ENCODE measurements at regions not wholly inside any gene's neighbourhood (a gene's known extent, or its start where the extent isn't known, plus 50 kb on each side); places are given as distances from the start of the nearest gene placed in this dataset.

- Mint-ChIP-seq H3K27me3 (ENCODE audit: low read depth) (no peaks in the 10 kb centered on the region), H3K4me3 (no peak overlapping the region), H3K4me1 (ENCODE audit: low read depth) (no peaks in the 10 kb centered on the region), H3K27ac (no peak overlapping the region), H3K9me3 (no peaks in the 10 kb centered on the region), H3K36me3 (ENCODE audit: low read depth) (no peaks in the 10 kb centered on the region)
- CTCF ChIA-PET: no interaction called here
- no peak for DNase-seq
- intact Hi-C loops (cut with micrococcal nuclease): no loop called here
Observed at GRCh38 chr14:85444635-85445034, 85.3 kb upstream of the FLRT2 start.

DNA sequence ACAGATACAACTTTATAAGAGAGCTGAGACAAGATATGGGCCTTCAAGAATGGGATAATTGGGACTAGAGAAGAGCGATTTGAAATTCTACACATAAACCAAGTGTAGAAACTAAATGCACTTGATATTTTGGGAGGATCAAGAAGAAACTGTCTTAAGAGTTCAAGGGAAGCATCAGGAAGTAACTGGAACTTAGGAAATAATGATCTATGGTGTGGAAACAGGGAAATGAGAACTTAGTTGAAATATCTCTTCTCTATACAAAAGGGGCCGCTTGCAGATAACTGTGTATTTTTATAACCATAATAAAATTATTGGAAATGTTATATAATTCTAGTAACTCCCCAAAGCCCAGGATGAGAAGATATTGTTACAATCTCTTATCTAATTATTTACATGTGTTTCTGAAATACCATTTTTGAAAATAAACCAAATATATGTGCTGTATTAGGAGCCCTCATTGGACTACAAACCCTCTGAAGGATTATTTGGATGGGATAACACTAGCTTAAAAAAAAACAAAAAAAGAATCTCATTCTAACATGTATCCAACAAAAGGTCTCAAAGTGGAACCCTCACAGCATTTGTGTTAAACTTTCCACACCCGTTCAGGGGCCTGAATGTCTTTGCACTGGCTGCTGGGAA is 84.7 kb upstream of the FLRT2 start:
- Mint-ChIP-seq H3K27ac (no peak overlapping the region), H3K27me3 (ENCODE audit: low read depth) (no peaks in the 10 kb centered on the region), H3K36me3 (ENCODE audit: low read depth) (no peaks in the 10 kb centered on the region), H3K9me3 (peaks cover 4% of the 10 kb centered on the region), H3K4me3 (no peak overlapping the region), H3K4me1 (ENCODE audit: low read depth) (no peaks in the 10 kb centered on the region)
- CTCF ChIA-PET: interaction anchor here (0.7 kb wide), 1 partner anchor 36 kb away, joined by 3 read pairs; no protein-coding TSS in a partner anchor
- DNase-seq: no peak
- intact Hi-C loops (cut with micrococcal nuclease): no loop called here

DNA sequence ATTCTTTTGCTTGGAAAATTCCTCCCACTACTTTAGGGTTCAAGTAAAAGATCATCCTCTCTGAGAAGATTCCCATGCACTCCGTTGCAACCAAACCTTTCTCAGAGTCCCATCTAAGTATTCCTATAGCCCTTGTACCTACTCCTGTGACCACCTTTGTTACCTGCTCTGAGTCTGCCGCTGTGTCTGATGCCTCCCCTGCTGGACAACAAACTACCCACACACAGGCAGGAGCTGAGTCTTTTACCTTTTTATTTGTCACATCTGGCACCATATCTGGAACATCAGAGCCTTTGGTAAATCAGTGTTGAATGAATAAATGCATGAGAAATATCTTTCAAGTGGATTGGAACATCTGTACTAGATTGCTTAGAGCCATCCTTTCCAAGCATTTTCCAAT is 82.1 kb upstream of the FLRT2 start:
- intact Hi-C loops (cut with micrococcal nuclease): no loop called here
- Mint-ChIP-seq H3K27me3 (ENCODE audit: low read depth) (no peaks in the 10 kb centered on the region), H3K4me3 (no peak overlapping the region), H3K36me3 (ENCODE audit: low read depth) (no peaks in the 10 kb centered on the region), H3K4me1 (ENCODE audit: low read depth) (no peaks in the 10 kb centered on the region), H3K9me3 (peaks cover 5% of the 10 kb centered on the region), H3K27ac (no peak overlapping the region)
- CTCF ChIA-PET: no interaction called here
- DNase-seq: no peak

- no peaks in the 10 kb centered on the region for H3K36me3 Mint-ChIP-seq (ENCODE audit: low read depth)
- no peak overlapping the region for H3K4me3 Mint-ChIP-seq
- CTCF ChIA-PET: no interaction called here
- H3K27ac Mint-ChIP-seq: no peak overlapping the region
- peaks cover 5% of the 10 kb centered on the region for H3K9me3 Mint-ChIP-seq
- intact Hi-C loops (cut with micrococcal nuclease): no loop called here
- no peaks in the 10 kb centered on the region for H3K4me1 Mint-ChIP-seq (ENCODE audit: low read depth)
- no peaks in the 10 kb centered on the region for H3K27me3 Mint-ChIP-seq (ENCODE audit: low read depth)
- DNase-seq: no peak
Observed at GRCh38 chr14:85451421-85451820, 78.5 kb upstream of the FLRT2 start.

DNA sequence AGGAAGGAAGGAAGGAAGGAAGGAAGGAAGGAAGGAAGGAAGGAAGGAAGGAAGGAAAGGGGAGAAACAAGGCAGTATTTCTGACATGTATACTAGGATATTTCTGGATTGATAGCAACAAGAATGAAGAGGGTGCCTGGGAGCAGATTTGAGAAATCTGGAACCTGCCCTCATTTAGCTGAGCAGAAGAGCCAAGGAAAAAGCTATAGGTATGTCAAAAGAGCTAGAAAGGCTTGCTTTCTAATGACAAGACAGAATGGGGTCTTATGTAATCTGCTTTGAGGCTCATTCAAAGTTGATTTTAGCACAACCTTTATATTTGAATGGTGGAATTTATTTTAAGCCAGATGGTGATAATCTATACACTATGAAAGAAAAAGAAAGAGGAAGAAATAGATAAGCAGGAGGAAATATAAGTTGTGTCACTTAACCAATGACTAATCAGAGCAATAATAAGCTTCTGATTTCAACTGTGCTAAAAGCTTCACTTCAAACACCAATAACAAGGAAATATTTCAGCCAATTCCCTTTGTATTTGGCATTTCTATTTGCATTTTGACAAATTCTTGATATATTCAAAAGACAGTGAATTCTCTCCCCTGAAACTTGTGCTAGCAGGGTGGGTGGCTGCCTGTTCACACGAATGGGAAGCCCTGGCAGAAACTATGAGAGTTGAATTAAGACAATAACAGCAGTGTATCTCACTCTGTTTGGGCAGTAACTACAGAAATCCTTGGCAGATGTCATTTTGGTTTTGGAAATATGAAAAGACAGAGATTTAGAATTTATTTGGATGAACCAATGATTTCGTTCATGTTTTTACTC is 76.3 kb upstream of the FLRT2 start:
- DNase-seq: no peak
- CTCF ChIA-PET: no interaction called here
- no peak overlapping the region for H3K4me3 Mint-ChIP-seq
- no peaks in the 10 kb centered on the region for H3K36me3 Mint-ChIP-seq (ENCODE audit: low read depth)
- H3K27ac Mint-ChIP-seq: no peak overlapping the region
- H3K9me3 Mint-ChIP-seq: peaks cover 6% of the 10 kb centered on the region
- intact Hi-C loops (cut with micrococcal nuclease): no loop called here
- no peaks in the 10 kb centered on the region for H3K27me3 Mint-ChIP-seq (ENCODE audit: low read depth)
- H3K4me1 Mint-ChIP-seq (ENCODE audit: low read depth): no peaks in the 10 kb centered on the region

GRCh38 chr14:85454226-85454813 is 75.6 kb upstream of the FLRT2 start:
- Mint-ChIP-seq H3K27ac (no peak overlapping the region), H3K36me3 (ENCODE audit: low read depth) (no peaks in the 10 kb centered on the region), H3K4me1 (ENCODE audit: low read depth) (no peaks in the 10 kb centered on the region), H3K4me3 (no peak overlapping the region), H3K27me3 (ENCODE audit: low read depth) (no peaks in the 10 kb centered on the region), H3K9me3 (peaks cover 6% of the 10 kb centered on the region)
- no peak for DNase-seq
- intact Hi-C loops (cut with micrococcal nuclease): no loop called here
- CTCF ChIA-PET: no interaction called here

- intact Hi-C loops (cut with micrococcal nuclease): no loop called here
- no peak overlapping the region for H3K4me3 Mint-ChIP-seq
- H3K27me3 Mint-ChIP-seq (ENCODE audit: low read depth): peaks cover 4% of the 10 kb centered on the region
- no peak overlapping the region for H3K27ac Mint-ChIP-seq
- no peaks in the 10 kb centered on the region for H3K36me3 Mint-ChIP-seq (ENCODE audit: low read depth)
- H3K9me3 Mint-ChIP-seq: peaks cover 1% of the 10 kb centered on the region
- CTCF ChIA-PET: no interaction called here
- H3K4me1 Mint-ChIP-seq (ENCODE audit: low read depth): no peaks in the 10 kb centered on the region
- no peak for DNase-seq
Observed at GRCh38 chr14:85459361-85460000, 70.5 kb upstream of the FLRT2 start.

GRCh38 chr14:85461432-85462133 is 68.4 kb upstream of the FLRT2 start:
- H3K9me3 Mint-ChIP-seq: peaks cover 2% of the 10 kb centered on the region
- H3K36me3 Mint-ChIP-seq (ENCODE audit: low read depth): no peaks in the 10 kb centered on the region
- H3K27ac Mint-ChIP-seq: no peak overlapping the region
- CTCF ChIA-PET: interaction anchor here (0.6 kb wide), 1 partner anchor 122 kb away, joined by 3 read pairs; no protein-coding TSS in a partner anchor
- no peak overlapping the region for H3K4me3 Mint-ChIP-seq
- intact Hi-C loops (cut with micrococcal nuclease): no loop called here
- no peak for DNase-seq
- H3K27me3 Mint-ChIP-seq (ENCODE audit: low read depth): peaks cover 4% of the 10 kb centered on the region
- H3K4me1 Mint-ChIP-seq (ENCODE audit: low read depth): no peaks in the 10 kb centered on the region

GRCh38 chr14:85463512-85463911 is 66.4 kb upstream of the FLRT2 start:
- H3K4me1 Mint-ChIP-seq (ENCODE audit: low read depth): no peaks in the 10 kb centered on the region
- intact Hi-C loops (cut with micrococcal nuclease): no loop called here
- no peaks in the 10 kb centered on the region for H3K36me3 Mint-ChIP-seq (ENCODE audit: low read depth)
- H3K27ac Mint-ChIP-seq: no peak overlapping the region
- H3K4me3 Mint-ChIP-seq: no peak overlapping the region
- DNase-seq: no peak
- H3K9me3 Mint-ChIP-seq: peaks cover 1% of the 10 kb centered on the region
- peaks cover 4% of the 10 kb centered on the region for H3K27me3 Mint-ChIP-seq (ENCODE audit: low read depth)
- CTCF ChIA-PET: no interaction called here

GRCh38 chr14:85464135-85464895 is 65.6 kb upstream of the FLRT2 start:
- no peaks in the 10 kb centered on the region for H3K36me3 Mint-ChIP-seq (ENCODE audit: low read depth)
- no peak overlapping the region for H3K27ac Mint-ChIP-seq
- CTCF ChIA-PET: no interaction called here
- no peak overlapping the region for H3K4me3 Mint-ChIP-seq
- H3K27me3 Mint-ChIP-seq (ENCODE audit: low read depth): peaks cover 4% of the 10 kb centered on the region
- H3K4me1 Mint-ChIP-seq (ENCODE audit: low read depth): no peaks in the 10 kb centered on the region
- intact Hi-C loops (cut with micrococcal nuclease): no loop called here
- no peak for DNase-seq
- H3K9me3 Mint-ChIP-seq: peaks cover 1% of the 10 kb centered on the region

- Mint-ChIP-seq H3K27me3 (ENCODE audit: low read depth) (peaks cover 4% of the 10 kb centered on the region), H3K4me3 (no peak overlapping the region), H3K4me1 (ENCODE audit: low read depth) (no peaks in the 10 kb centered on the region), H3K36me3 (ENCODE audit: low read depth) (no peaks in the 10 kb centered on the region), H3K27ac (no peak overlapping the region), H3K9me3 (peaks cover 1% of the 10 kb centered on the region)
- intact Hi-C loops (cut with micrococcal nuclease): no loop called here
- CTCF ChIA-PET: no interaction called here
- DNase-seq: no peak
Observed at GRCh38 chr14:85466678-85467077, 63.3 kb upstream of the FLRT2 start.

GRCh38 chr14:85468816-85469215 is 61.1 kb upstream of the FLRT2 start:
- intact Hi-C loops (cut with micrococcal nuclease): no loop called here
- CTCF ChIA-PET: no interaction called here
- Mint-ChIP-seq H3K9me3 (peaks cover 1% of the 10 kb centered on the region), H3K27ac (no peak overlapping the region), H3K4me1 (ENCODE audit: low read depth) (no peaks in the 10 kb centered on the region), H3K36me3 (ENCODE audit: low read depth) (no peaks in the 10 kb centered on the region), H3K27me3 (ENCODE audit: low read depth) (no peaks in the 10 kb centered on the region), H3K4me3 (no peak overlapping the region)
- no peak for DNase-seq

Measured in activated naive CD4-positive, alpha-beta T cell treated with anti-CD3 and anti-CD28 coated beads for 36 hours (primary cell).